Thyroid gland (tissue), 4 donors: ENCODE measurements at regions not wholly inside any gene's neighbourhood (a gene's known extent, or its start where the extent isn't known, plus 50 kb on each side); places are given as distances from the start of the nearest gene placed in this dataset.

Source experiments
- CTCF ChIP-seq, 6 experiments: fragments of 200-600 bp in 3 of 6; fragments of 450-650 bp in 3 of 6; sonication (generic) in 3 of 6; IDR thresholded peaks; one replicate each; pipeline ENCODE4 v1.5.1; 2016 to 2019; ENCODE audit warnings: antibody characterized with exemption in 6 of 6, mild to moderate bottlenecking in 2 of 6, inconsistent platforms in 1 of 6, moderate library complexity in 1 of 6
- POLR2A ChIP-seq, 2 donors: fragments of 450-650 bp; IDR thresholded peaks; one replicate each; pipeline ENCODE4 v1.6.1; 2017; ENCODE audit warnings: antibody characterized with exemption in 2 of 2, mild to moderate bottlenecking in 2 of 2, moderate library complexity in 1 of 2

DNA sequence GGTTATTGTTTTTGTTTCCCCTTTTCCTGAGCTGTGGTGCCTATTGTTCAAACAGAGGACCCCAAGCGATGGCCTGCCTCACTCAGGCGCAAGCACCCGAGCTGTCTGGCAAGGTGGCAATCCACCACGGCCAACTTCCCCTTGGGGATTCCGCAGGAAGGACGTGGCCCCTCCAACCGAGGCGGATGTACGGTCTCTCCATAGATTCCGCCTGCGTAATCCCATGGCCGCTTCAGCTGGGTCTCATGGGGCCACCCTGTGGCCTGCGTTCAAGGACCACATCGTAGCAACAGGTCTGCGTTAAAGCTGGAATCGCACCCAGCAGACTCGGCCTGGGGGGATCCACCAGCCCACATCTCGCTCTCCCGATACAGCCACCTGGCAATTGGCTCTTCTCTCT, 79.9 kb downstream of the CEBPB start:
- TF ChIP-seq CTCF (IDR thresholded peaks at IDR 0.05) = no peak
- no peak for TF ChIP-seq POLR2A (IDR thresholded peaks at IDR 0.05)
